ENCODE measurements at regions not wholly inside any gene's neighbourhood (a gene's known extent, or its start where the extent isn't known, plus 50 kb on each side); places are given as distances from the start of the nearest gene placed in this dataset.
A peak's percentile ranks its signal among the peaks of the same experiment; 100 is the strongest.

DNA sequence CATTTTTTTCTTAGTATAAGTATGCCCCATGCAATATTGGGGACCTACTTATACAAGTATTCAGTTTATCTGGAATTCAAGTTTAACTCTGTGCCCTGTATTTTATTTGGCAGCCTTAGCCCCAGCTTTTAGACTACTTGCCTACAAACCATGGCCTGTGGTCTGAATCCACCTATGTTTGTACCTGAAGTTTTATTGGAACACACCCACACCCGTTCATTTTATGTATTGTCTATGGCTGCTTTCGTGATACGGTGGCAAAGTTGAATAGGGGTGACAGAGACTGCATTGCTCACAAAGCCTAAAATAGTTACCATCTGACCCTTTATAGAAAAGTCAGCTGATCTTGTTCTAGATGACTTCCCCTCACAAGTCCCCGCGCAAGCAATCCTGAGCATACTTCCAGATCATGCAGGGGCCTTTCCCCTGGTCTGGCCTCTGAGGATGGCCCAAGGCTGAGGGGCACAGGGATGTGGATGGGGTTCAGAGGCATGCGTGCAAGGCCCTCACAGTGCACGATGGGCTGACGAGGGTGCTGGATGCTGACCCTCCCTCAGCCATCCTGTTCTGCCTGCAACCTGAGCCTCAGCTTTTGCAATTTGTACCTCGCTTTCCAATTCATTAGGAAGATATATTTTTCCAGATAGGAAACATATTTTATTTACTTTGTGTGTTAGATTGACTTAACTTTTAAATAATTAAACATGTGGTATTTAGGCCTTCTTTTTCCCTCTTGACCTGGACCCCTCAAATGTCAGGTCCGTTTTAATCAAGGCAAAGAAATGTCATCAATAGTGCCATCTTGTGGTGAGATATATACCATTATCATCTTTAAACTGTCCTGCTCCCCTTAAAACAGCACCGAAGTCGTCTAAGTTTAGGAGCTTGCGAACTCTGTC is 527.3 kb upstream of the CCDC196 start:
- TF ChIP-seq, protein P1, sequence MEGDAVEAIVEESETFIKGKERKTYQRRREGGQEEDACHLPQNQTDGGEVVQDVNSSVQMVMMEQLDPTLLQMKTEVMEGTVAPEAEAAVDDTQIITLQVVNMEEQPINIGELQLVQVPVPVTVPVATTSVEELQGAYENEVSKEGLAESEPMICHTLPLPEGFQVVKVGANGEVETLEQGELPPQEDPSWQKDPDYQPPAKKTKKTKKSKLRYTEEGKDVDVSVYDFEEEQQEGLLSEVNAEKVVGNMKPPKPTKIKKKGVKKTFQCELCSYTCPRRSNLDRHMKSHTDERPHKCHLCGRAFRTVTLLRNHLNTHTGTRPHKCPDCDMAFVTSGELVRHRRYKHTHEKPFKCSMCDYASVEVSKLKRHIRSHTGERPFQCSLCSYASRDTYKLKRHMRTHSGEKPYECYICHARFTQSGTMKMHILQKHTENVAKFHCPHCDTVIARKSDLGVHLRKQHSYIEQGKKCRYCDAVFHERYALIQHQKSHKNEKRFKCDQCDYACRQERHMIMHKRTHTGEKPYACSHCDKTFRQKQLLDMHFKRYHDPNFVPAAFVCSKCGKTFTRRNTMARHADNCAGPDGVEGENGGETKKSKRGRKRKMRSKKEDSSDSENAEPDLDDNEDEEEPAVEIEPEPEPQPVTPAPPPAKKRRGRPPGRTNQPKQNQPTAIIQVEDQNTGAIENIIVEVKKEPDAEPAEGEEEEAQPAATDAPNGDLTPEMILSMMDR (IDR thresholded peaks at IDR 0.05; ENCODE audit: poor library complexity) = peak; percentile 56
- no peak for TF ChIP-seq EZH2 (IDR thresholded peaks at IDR 0.05; ENCODE audit: borderline replicate concordance)
- TF ChIP-seq EZH2phosphoT487 (IDR thresholded peaks at IDR 0.05; ENCODE audit: low read depth, severe bottlenecking, unreplicated experiment) = no peak

Data from hepatocyte (in vitro differentiated cells).